ENCODE measurements at regions not wholly inside any gene's neighbourhood (a gene's known extent, or its start where the extent isn't known, plus 50 kb on each side); places are given as distances from the start of the nearest gene placed in this dataset.

GRCh38 chr5:34475249-34475966, 180.7 kb upstream of the RAI14 start:
- ATAC-seq (replicated peaks in 1 of 2) (no peak), DNase-seq (no peak)
- peaks cover 29% of the 10 kb centered on the region for H3K27me3 Mint-ChIP-seq (ENCODE audit: low read depth)
- no peak overlapping the region for H3K27ac Mint-ChIP-seq
- H3K36me3 Mint-ChIP-seq (ENCODE audit: insufficient read depth in 2 of 2): no peaks in the 10 kb centered on the region
- no peak overlapping the region for H3K4me3 Mint-ChIP-seq
- H3K4me1 Mint-ChIP-seq (ENCODE audit: low read depth): peaks cover under 1% of the 10 kb centered on the region
- H3K9me3 Mint-ChIP-seq: no peaks in the 10 kb centered on the region

DNA sequence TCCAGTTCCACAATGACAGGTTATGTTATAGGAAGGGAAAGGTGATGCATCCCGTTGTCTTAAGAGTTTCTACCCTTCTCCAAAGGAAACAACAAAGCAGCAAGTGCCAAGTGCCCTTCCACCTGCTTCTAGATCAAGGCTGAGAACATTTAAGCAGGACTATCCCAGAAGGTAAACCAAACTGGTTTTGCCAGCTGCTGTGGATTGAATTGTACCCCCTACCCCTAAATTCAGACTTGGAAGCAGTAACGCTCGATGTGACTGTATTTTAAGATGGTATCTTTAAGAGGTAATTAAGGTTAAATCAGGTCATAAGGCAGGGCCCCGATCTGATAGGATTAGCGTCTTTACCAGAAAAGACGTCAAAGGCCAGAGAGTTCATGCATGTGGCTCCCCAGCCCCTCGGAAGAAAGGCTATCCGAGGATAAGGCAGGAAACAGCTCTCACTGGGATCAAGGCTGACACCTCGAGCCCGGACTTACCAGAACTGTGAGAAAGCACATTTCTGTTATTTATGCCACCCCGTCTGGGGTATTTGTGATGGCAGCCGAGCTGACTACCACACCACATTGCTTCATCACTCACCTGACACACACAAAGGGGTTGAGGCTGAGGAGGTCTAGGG, 179.1 kb upstream of the RAI14 start:
- no peaks in the 10 kb centered on the region for H3K36me3 Mint-ChIP-seq (ENCODE audit: insufficient read depth in 2 of 2)
- H3K9me3 Mint-ChIP-seq: no peaks in the 10 kb centered on the region
- no peak for ATAC-seq (replicated peaks in 1 of 2)
- peaks cover 7% of the 10 kb centered on the region for H3K4me1 Mint-ChIP-seq (ENCODE audit: low read depth)
- no peak overlapping the region for H3K27ac Mint-ChIP-seq
- no peak for DNase-seq
- H3K27me3 Mint-ChIP-seq (ENCODE audit: low read depth): peaks cover 39% of the 10 kb centered on the region
- no peak overlapping the region for H3K4me3 Mint-ChIP-seq

GRCh38 chr5:34480810-34481528, 175.2 kb upstream of the RAI14 start:
- Mint-ChIP-seq H3K9me3 (no peaks in the 10 kb centered on the region), H3K27ac (no peak overlapping the region), H3K4me1 (ENCODE audit: low read depth) (peaks cover 7% of the 10 kb centered on the region), H3K4me3 (no peak overlapping the region), H3K36me3 (ENCODE audit: insufficient read depth in 2 of 2) (no peaks in the 10 kb centered on the region), H3K27me3 (ENCODE audit: low read depth) (peaks cover 50% of the 10 kb centered on the region)
- ATAC-seq (replicated peaks in 1 of 2): peak in 1 of 2 donors; percentile 58
- DNase-seq: peak in 1 of 2 donors; percentile 17

- DNase-seq: no peak
- Mint-ChIP-seq H3K36me3 (ENCODE audit: insufficient read depth in 2 of 2) (no peaks in the 10 kb centered on the region), H3K9me3 (no peaks in the 10 kb centered on the region), H3K4me1 (ENCODE audit: low read depth) (peaks cover 13% of the 10 kb centered on the region), H3K27ac (no peak overlapping the region), H3K27me3 (ENCODE audit: low read depth) (peaks cover 61% of the 10 kb centered on the region), H3K4me3 (no peak overlapping the region)
- no peak for ATAC-seq (replicated peaks in 1 of 2)
These were observed 172.6 kb upstream of the RAI14 start for GRCh38 chr5:34483442-34484033.

DNA sequence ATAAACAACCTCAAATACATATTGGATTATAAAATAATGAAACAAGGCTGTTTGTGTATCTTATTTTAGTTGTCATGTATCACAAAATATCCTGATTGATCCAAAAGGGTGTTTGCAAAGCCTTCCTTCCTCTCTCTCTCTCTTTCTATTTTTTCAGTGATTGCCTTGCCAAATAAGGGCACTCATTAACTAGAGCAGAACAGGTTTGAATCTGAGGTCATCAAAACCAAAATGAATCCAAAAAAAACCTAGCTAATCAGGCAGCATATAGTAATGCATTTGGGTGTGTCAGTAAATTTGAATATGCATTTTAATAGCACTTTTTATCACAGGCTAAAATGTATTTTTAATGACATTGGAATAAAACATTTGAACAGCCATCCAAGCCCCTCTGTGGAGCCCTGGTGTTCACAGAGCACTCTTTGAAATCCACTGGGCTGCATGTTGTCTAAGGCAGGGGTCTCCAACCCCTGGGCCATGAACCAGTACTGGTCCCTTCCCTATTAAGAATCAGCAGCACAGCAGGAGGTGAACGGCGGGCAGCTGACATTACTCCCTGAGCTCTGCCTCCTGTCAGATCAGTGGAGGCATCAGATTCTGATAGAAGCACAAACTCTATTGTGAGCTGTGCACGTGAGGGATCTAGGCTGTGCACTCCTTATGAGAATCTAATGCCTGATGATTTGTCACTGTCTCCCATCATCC, 171.8 kb upstream of the RAI14 start:
- Mint-ChIP-seq H3K36me3 (ENCODE audit: insufficient read depth in 2 of 2) (no peaks in the 10 kb centered on the region), H3K4me3 (no peak overlapping the region), H3K27ac (no peak overlapping the region), H3K27me3 (ENCODE audit: low read depth) (peaks cover 53% of the 10 kb centered on the region), H3K4me1 (ENCODE audit: low read depth) (peaks cover 13% of the 10 kb centered on the region), H3K9me3 (no peaks in the 10 kb centered on the region)
- ATAC-seq (replicated peaks in 1 of 2) (no peak), DNase-seq (no peak)

GRCh38 chr5:34485768-34486030, 170.4 kb upstream of the RAI14 start:
- no peaks in the 10 kb centered on the region for H3K9me3 Mint-ChIP-seq
- H3K27me3 Mint-ChIP-seq (ENCODE audit: low read depth): peaks cover 45% of the 10 kb centered on the region
- H3K4me3 Mint-ChIP-seq: no peak overlapping the region
- H3K36me3 Mint-ChIP-seq (ENCODE audit: insufficient read depth in 2 of 2): no peaks in the 10 kb centered on the region
- no peak for ATAC-seq (replicated peaks in 1 of 2)
- H3K4me1 Mint-ChIP-seq (ENCODE audit: low read depth): peaks cover 10% of the 10 kb centered on the region
- H3K27ac Mint-ChIP-seq: no peak overlapping the region
- no peak for DNase-seq

DNA sequence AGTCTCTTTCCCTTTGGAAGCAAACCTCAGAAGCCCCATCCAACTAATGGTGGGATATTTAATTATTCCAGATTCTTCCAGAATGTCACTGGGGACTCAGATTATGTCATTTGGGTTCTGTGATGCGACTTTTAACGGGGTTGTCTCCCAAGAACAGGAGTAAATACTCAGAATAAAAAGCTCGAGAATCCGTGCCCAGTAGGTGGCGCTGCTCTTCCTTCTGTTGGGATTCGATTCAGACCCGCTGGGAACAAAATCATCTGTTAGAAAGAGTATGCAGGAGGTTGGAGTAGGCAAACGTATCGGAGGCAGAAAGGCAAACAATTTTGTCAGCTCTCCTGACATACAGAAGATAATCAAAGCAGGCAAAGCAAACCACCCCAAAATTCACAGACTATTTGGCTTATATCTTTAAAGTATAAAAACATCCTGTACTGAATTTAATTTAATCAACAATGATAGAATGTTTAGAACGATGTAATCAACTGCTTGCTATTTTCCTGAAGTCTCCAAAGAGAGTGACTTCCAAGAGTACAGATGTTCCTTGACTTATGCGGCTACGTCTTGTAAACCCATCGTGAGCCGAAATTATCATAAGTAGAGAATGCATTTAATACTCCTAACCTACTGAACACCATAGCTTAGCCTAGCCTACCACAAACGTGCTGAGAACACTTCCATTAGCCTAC, 169.8 kb upstream of the RAI14 start:
- Mint-ChIP-seq H3K27me3 (ENCODE audit: low read depth) (peaks cover 45% of the 10 kb centered on the region), H3K27ac (no peak overlapping the region), H3K4me1 (ENCODE audit: low read depth) (peaks cover 6% of the 10 kb centered on the region), H3K4me3 (no peak overlapping the region), H3K36me3 (ENCODE audit: insufficient read depth in 2 of 2) (no peaks in the 10 kb centered on the region), H3K9me3 (no peaks in the 10 kb centered on the region)
- peak; percentile 48 to 59 for ATAC-seq (replicated peaks in 1 of 2)
- peak; percentile 63 to 75 for DNase-seq

DNA sequence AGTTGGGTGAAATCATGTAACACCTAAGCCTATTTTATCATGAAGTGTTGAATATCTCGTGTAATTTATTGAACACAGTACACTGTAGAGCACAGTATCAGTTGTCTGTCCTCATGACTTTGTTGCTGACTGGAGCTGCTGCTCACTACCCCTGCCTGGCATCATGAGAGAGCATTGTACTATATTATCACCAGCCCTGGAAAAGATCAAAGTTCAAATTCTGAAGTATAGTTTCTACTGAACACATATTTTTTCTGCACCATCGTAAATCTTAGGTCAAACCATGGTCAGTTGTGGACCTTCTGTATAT, 169.3 kb upstream of the RAI14 start:
- no peak overlapping the region for H3K27ac Mint-ChIP-seq
- H3K36me3 Mint-ChIP-seq (ENCODE audit: insufficient read depth in 2 of 2): no peaks in the 10 kb centered on the region
- no peak overlapping the region for H3K4me3 Mint-ChIP-seq
- peaks cover 45% of the 10 kb centered on the region for H3K27me3 Mint-ChIP-seq (ENCODE audit: low read depth)
- DNase-seq: no peak
- H3K9me3 Mint-ChIP-seq: no peaks in the 10 kb centered on the region
- peaks cover 6% of the 10 kb centered on the region for H3K4me1 Mint-ChIP-seq (ENCODE audit: low read depth)
- no peak for ATAC-seq (replicated peaks in 1 of 2)

DNA sequence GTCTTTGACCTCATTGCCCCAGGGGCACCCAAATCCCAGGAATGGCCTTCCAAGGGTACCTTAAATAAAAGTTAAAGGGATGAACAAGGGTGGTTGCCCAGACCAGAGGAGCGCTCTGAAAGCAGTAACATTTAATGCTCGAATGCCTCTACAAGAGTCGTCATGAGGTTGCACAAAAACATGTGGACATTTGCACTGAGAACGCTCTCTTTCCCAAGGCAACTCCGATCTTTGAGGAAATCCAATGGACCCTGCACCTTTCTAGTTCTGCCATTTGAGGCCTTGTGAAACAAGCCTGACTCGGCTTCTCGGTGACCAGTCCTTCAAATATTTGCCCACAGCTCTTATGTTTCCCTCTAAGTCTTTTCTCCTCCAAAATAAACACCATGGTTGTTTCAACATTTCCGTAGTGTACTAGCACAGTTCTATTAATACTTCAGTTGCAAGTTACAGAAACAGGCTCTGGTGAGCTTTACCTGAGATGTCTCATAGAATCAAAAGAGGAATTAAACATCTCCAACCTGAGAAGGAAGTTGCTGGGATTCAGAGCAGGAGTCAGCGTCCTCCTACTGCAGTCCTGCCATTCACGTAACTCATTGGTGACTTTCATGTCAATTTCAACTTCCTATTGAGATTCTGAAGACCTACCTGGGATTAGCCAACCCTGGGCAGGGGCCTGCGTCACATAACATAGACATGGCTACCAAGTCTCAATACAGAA, 168.8 kb upstream of the RAI14 start:
- Mint-ChIP-seq H3K9me3 (no peaks in the 10 kb centered on the region), H3K27me3 (ENCODE audit: low read depth) (peaks cover 40% of the 10 kb centered on the region), H3K27ac (no peak overlapping the region), H3K4me3 (no peak overlapping the region), H3K4me1 (ENCODE audit: low read depth) (peaks cover 6% of the 10 kb centered on the region), H3K36me3 (ENCODE audit: insufficient read depth in 2 of 2) (no peaks in the 10 kb centered on the region)
- ATAC-seq (replicated peaks in 1 of 2): no peak
- no peak for DNase-seq

- no peak for DNase-seq
- H3K4me1 Mint-ChIP-seq (ENCODE audit: low read depth): peaks cover 6% of the 10 kb centered on the region
- H3K27me3 Mint-ChIP-seq (ENCODE audit: low read depth): peaks cover 34% of the 10 kb centered on the region
- H3K36me3 Mint-ChIP-seq (ENCODE audit: insufficient read depth in 2 of 2): no peaks in the 10 kb centered on the region
- no peak overlapping the region for H3K27ac Mint-ChIP-seq
- H3K9me3 Mint-ChIP-seq: no peaks in the 10 kb centered on the region
- no peak for ATAC-seq (replicated peaks in 1 of 2)
- H3K4me3 Mint-ChIP-seq: no peak overlapping the region
These were observed 168.2 kb upstream of the RAI14 start for GRCh38 chr5:34487956-34488355.

- Mint-ChIP-seq H3K9me3 (peaks cover 0 to under 1% of the 10 kb centered on the region in 2 donors), H3K27me3 (ENCODE audit: low read depth) (peaks cover 29% of the 10 kb centered on the region), H3K4me1 (ENCODE audit: low read depth) (peaks cover 6% of the 10 kb centered on the region), H3K36me3 (ENCODE audit: insufficient read depth in 2 of 2) (no peaks in the 10 kb centered on the region), H3K4me3 (no peak overlapping the region), H3K27ac (no peak overlapping the region)
- no peak for ATAC-seq (replicated peaks in 1 of 2)
- no peak for DNase-seq
These were observed 167.1 kb upstream of the RAI14 start for GRCh38 chr5:34488984-34489383.

DNA sequence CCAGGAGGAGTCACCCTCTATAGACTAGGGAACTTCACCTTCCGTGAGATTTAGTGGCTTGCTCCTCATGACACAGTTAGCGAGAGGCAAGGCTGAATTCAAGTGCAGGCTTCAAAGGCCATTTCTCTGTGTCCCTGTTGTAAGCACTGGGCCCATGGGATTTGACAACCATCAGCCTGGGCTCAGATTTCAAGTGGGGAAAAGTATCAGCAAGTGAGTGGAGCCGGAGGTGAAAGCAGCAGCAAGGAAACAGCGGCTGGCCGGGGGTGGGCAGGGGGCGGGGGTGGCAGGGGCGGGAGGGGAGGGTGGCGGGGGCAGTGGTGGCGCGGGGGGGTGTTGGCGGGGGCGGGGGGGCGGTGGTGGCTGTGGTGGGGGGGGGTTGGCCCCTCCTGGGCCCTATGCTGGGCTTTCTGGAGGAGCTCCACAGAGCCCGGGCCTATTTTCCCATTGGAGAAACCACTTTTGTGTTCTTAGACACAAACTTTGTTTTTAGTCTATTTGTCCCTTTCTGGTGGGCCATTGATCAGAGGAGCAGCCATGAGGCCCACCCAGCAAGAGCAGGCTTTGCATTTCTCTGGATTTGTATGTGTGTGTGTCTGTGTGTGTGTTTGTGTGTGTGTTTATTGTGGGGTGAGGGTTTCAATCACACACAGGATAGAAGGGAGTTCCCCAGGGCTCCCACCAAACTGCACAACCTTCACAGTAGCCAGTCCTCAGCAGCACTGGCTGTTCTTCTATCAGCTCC, 165.4 kb upstream of the RAI14 start:
- Mint-ChIP-seq H3K27me3 (ENCODE audit: low read depth) (peaks cover 33% of the 10 kb centered on the region), H3K36me3 (ENCODE audit: insufficient read depth in 2 of 2) (no peaks in the 10 kb centered on the region), H3K4me1 (ENCODE audit: low read depth) (peaks cover 6% of the 10 kb centered on the region), H3K9me3 (peaks cover 0 to 2% of the 10 kb centered on the region in 2 donors), H3K27ac (no peak overlapping the region), H3K4me3 (no peak overlapping the region)
- ATAC-seq (replicated peaks in 1 of 2) (no peak), DNase-seq (no peak)
